ENCODE measurements at regions not wholly inside any gene's neighbourhood (a gene's known extent, or its start where the extent isn't known, plus 50 kb on each side); places are given as distances from the start of the nearest gene placed in this dataset.

- no peaks in the 10 kb centered on the region for H3K9me3 ChIP-seq (ENCODE audit: control insufficient read depth, insufficient read depth, low read length)
- peak; percentile 81 for DNase-seq (ENCODE audit: low read depth, low spot score)
- CTCF ChIA-PET, result interaction anchor here (0.7 to 1.3 kb wide), 3 partner anchors 21 to 308 kb away, joined by 3 read pairs; no protein-coding TSS in a partner anchor
- POLR2A ChIA-PET, result interaction anchor here (0.5 to 1.5 kb wide), 7 partner anchors 9 to 328 kb away, joined by 3 to 9 read pairs (median 5); no protein-coding TSS in a partner anchor
- H3K27me3 ChIP-seq (ENCODE audit: control insufficient read depth, insufficient read depth, low read length), result no peaks in the 10 kb centered on the region
- no peak overlapping the region for H3K4me3 ChIP-seq (ENCODE audit: low read depth, low read length)
- TF ChIP-seq CTCF (IDR thresholded peaks at IDR 0.05; ENCODE audit: low read depth, low read length), result no peak
- peak overlapping the region; percentile 69 for H3K27ac ChIP-seq (ENCODE audit: low read depth, low read length)
Measured at GRCh38 chr3:55160241-55160983, 232.6 kb upstream of the LRTM1 start.

GRCh38 chr3:55159711-55160110 is 231.9 kb upstream of the LRTM1 start:
- Histone ChIP-seq H3K27ac (ENCODE audit: low read depth, low read length) (peak overlapping the region; percentile 52), H3K4me3 (ENCODE audit: low read depth, low read length) (no peak overlapping the region), H3K27me3 (ENCODE audit: control insufficient read depth, insufficient read depth, low read length) (no peaks in the 10 kb centered on the region), H3K9me3 (ENCODE audit: control insufficient read depth, insufficient read depth, low read length) (no peaks in the 10 kb centered on the region)
- DNase-seq (ENCODE audit: low read depth, low spot score), result no peak
- CTCF ChIA-PET, result interaction anchor here (0.7 to 1.3 kb wide), 2 partner anchors 21 to 307 kb away, joined by 3 read pairs; no protein-coding TSS in a partner anchor
- no peak for TF ChIP-seq CTCF (IDR thresholded peaks at IDR 0.05; ENCODE audit: low read depth, low read length)
- POLR2A ChIA-PET, result no interaction called here

- Histone ChIP-seq H3K9me3 (ENCODE audit: control insufficient read depth, insufficient read depth, low read length) (no peaks in the 10 kb centered on the region), H3K27ac (ENCODE audit: low read depth, low read length) (no peak overlapping the region), H3K4me3 (ENCODE audit: low read depth, low read length) (no peak overlapping the region), H3K27me3 (ENCODE audit: control insufficient read depth, insufficient read depth, low read length) (no peaks in the 10 kb centered on the region)
- CTCF ChIA-PET, result interaction anchor here (1.0 kb wide), 1 partner anchor 305 kb away, joined by 3 read pairs; no protein-coding TSS in a partner anchor
- no peak for DNase-seq (ENCODE audit: low read depth, low spot score)
- TF ChIP-seq CTCF (IDR thresholded peaks at IDR 0.05; ENCODE audit: low read depth, low read length), result no peak
- POLR2A ChIA-PET, result no interaction called here
Measured at GRCh38 chr3:55159016-55159415, 231.2 kb upstream of the LRTM1 start.

- no peak for DNase-seq (ENCODE audit: low read depth, low spot score)
- ChIA-PET CTCF (interaction anchor here (0.6 to 1.0 kb wide), 2 partner anchors 41 to 304 kb away, joined by 3 read pairs; no protein-coding TSS in a partner anchor), POLR2A (no interaction called here)
- no peak for TF ChIP-seq CTCF (IDR thresholded peaks at IDR 0.05; ENCODE audit: low read depth, low read length)
- H3K9me3 ChIP-seq (ENCODE audit: control insufficient read depth, insufficient read depth, low read length), result no peaks in the 10 kb centered on the region
- H3K4me3 ChIP-seq (ENCODE audit: low read depth, low read length), result no peak overlapping the region
- H3K27ac ChIP-seq (ENCODE audit: low read depth, low read length), result no peak overlapping the region
- no peaks in the 10 kb centered on the region for H3K27me3 ChIP-seq (ENCODE audit: control insufficient read depth, insufficient read depth, low read length)
Measured at GRCh38 chr3:55158345-55158744, 230.5 kb upstream of the LRTM1 start.

- POLR2A ChIA-PET, result no interaction called here
- no peak overlapping the region for H3K27ac ChIP-seq (ENCODE audit: low read depth, low read length)
Measured at GRCh38 chr3:55157731-55158130, 229.9 kb upstream of the LRTM1 start.

More at GRCh38 chr3:55157731-55158130, 229.9 kb upstream of the LRTM1 start:
- DNase-seq (ENCODE audit: low read depth, low spot score), result no peak
- H3K9me3 ChIP-seq (ENCODE audit: control insufficient read depth, insufficient read depth, low read length), result no peaks in the 10 kb centered on the region
- no peaks in the 10 kb centered on the region for H3K27me3 ChIP-seq (ENCODE audit: control insufficient read depth, insufficient read depth, low read length)
- no peak for TF ChIP-seq CTCF (IDR thresholded peaks at IDR 0.05; ENCODE audit: low read depth, low read length)
- no peak overlapping the region for H3K4me3 ChIP-seq (ENCODE audit: low read depth, low read length)
- CTCF ChIA-PET, result no interaction called here
